Activated T-cell treated with anti-CD3 and anti-CD28 coated beads, Interleukin-2, amount 50 U/mL, for 72 hours (primary cell): ENCODE measurements at regions not wholly inside any gene's neighbourhood (a gene's known extent, or its start where the extent isn't known, plus 50 kb on each side); places are given as distances from the start of the nearest gene placed in this dataset.
"Not testable (repeated sequence)": the region's sequence is repeated elsewhere in the genome, so short reads cannot be mapped to it uniquely, and the experiment has no call there.

ENCODE experiments used
- ATAC-seq, 2 donors: fragments of 150-1000 bp; cut with Tn5 transposase; replicated peaks in 1 of 2; 2 replicates each; pipeline ENCODE4 v1.10.0; 2021; ENCODE audit warnings: moderate library complexity in 2 of 2, mild to moderate bottlenecking in 1 of 2
- DNase-seq, 2 donors: peaks; one replicate each; pipeline ENCODE4 v3.0.0; 2021 to 2022; ENCODE audit warnings: mixed read lengths in 1 of 2
- H3K27ac Mint-ChIP-seq: one replicate; pipeline ENCODE4 v1.8.0; 2022; ENCODE audit warnings: mild to moderate bottlenecking, moderate library complexity, mixed read lengths
- H3K27me3 Mint-ChIP-seq: one replicate; pipeline ENCODE4 v1.8.0; 2022; ENCODE audit warnings: low read depth, mixed read lengths
- H3K36me3 Mint-ChIP-seq, 2 donors: one replicate each; pipeline ENCODE4 v1.8.0; 2022; ENCODE audit warnings: mixed read lengths in 2 of 2, mild to moderate bottlenecking in 1 of 2; ENCODE audit not compliant: insufficient read depth in 2 of 2
- H3K4me1 Mint-ChIP-seq: one replicate; pipeline ENCODE4 v1.8.0; 2022; ENCODE audit warnings: low read depth, mixed read lengths
- H3K4me3 Mint-ChIP-seq, 2 donors: one replicate each; pipeline ENCODE4 v1.8.0; 2022; ENCODE audit warnings: mild to moderate bottlenecking in 2 of 2, mixed read lengths in 2 of 2, moderate library complexity in 2 of 2
- H3K9me3 Mint-ChIP-seq, 2 donors: one replicate each; pipeline ENCODE4 v1.8.0; 2022; ENCODE audit warnings: mixed read lengths in 2 of 2

DNA sequence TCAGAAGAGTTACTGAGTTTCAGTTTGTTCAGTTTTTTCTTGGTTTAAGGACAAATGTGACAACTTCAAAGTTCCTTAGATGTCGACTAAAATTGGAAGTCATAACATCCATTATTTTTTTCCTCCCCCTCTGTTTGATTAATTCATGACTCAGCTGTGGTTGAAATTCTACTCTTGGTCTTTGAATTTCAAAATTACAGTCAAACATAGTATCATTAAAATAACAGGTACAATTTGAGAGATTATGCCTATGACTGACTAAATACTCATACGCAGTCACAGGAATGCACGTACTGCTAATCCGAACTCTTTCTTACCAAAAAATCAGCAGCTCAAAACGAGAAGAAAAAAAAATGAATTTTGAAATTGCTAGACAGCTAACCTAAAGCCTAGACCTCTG, 1434.8 kb downstream of the RAPGEF2 start:
- Mint-ChIP-seq H3K4me1 (no peaks in the 10 kb centered on the region), H3K9me3 (peaks cover 0 to 5% of the 10 kb centered on the region in 2 donors), H3K4me3 (no peak overlapping the region), H3K27ac (no peak overlapping the region), H3K36me3 (no peaks in the 10 kb centered on the region), H3K27me3 (no peaks in the 10 kb centered on the region)
- DNase-seq (no peak), ATAC-seq (no peak)

DNA sequence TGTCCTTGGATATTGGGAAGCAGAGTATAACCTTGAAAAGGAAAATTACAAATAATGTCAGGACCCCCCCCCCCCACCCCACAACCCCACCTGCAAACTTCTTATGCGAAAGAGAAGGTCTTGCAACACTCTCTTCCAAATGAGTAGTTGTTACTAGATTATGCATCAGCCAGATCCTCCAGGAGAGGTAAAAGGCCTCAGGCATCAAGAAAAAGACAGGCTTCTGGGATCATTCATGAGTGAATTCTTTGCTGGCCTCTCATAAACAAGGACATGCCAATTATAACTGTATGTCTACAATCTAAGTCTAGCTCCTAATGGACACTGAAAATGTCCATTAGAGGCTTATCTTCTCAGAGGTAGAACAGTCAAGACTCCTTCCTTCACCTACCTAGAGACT, 1443.3 kb downstream of the RAPGEF2 start:
- no peaks in the 10 kb centered on the region for H3K4me1 Mint-ChIP-seq
- DNase-seq: no peak
- H3K27ac Mint-ChIP-seq: no peak overlapping the region

DNA sequence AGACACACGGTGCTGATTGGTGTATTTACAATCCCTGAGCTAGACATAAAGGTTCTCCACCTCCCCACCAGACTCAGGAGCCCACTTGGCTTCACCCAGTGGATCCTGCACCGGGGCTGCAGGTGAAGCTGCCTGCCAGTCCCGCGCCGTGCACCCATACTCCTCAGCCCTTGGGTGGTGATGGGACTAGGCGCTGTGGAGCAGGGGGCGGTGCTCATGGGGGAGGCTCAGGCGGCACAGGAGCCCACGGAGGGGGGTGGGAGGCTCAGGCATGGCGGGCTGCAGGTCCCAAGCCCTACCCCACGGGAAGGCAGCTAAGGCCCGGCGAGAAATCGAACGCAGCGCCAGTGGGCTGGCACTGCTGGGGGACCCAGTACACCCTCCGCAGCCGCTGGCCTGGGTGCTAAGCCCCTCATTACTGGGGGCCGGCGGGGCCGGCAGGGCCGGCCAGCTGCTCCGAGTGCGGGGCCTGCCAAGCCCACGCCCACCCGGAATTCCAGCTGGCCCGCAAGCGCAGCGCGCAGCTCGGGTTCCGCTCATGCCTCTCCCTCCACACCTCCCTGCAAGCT, 1447.2 kb downstream of the RAPGEF2 start:
- not testable (repeated sequence) for H3K27me3 Mint-ChIP-seq, H3K4me1 Mint-ChIP-seq, H3K36me3 Mint-ChIP-seq, ATAC-seq, H3K27ac Mint-ChIP-seq, H3K4me3 Mint-ChIP-seq, DNase-seq, H3K9me3 Mint-ChIP-seq

More for the DNA sequence above, 1443.3 kb downstream of the RAPGEF2 start:
- Mint-ChIP-seq H3K27me3 (no peaks in the 10 kb centered on the region), H3K4me3 (no peak overlapping the region), H3K36me3 (peaks cover 0 to 3% of the 10 kb centered on the region in 2 donors), H3K9me3 (peaks cover 7 to 8% of the 10 kb centered on the region in 2 donors)
- ATAC-seq: no peak

DNA sequence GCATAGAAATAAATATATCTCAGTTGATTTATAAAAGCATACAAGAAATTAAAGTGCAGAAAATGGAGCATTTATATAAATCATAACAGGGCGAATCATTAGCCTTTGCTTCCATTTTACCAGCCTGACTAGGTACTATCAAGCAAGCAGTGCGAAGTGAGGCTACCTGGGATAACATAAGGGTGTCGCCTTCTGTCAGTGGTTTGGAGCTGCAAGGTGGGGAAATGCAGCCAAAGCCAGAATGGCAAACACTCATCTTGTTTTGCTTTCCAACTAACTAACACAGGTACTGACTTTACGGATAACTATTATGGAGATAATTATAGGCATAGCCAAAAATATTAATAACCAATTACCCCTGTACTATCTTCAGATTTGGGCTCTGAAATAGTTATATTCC, 1459.8 kb downstream of the RAPGEF2 start:
- no peaks in the 10 kb centered on the region for H3K36me3 Mint-ChIP-seq
- H3K4me3 Mint-ChIP-seq: no peak overlapping the region
- H3K27ac Mint-ChIP-seq: no peak overlapping the region
- peaks cover 0 to 3% of the 10 kb centered on the region in 2 donors for H3K9me3 Mint-ChIP-seq
- ATAC-seq (no peak), DNase-seq (no peak)
- no peaks in the 10 kb centered on the region for H3K4me1 Mint-ChIP-seq
- no peaks in the 10 kb centered on the region for H3K27me3 Mint-ChIP-seq

DNA sequence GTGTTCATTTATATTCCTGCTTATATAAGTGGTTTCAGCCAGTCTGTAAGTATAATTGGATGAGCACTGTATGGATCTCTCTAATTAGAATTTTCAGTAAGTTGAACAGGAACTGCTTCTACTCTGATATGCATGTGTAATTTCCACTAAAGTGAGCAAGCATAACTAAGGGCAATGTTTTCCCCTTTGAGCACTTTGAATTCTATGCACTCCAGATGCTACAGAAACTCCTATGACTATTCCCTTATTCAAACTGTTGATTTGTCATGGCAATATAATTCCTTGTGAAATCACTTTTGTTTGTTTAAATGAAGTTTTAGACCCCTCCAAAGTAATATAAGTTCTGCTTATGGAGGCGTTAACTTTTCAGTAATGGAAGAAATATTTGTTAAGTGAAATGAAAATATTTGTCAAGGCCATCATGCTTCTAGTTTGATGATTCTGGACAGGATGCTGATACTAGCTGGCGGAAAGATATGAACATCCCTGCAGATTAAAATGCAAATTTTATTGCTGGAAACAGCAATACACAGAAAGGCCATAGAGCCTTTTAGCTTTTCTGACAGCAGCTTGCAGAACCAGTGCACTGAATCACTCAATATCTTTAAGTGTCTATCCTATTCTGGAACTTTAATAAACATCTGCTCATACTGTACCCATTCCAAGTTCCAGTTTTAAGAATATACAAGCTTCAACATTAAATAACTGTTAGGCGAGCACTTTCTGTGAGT, 1460.8 kb downstream of the RAPGEF2 start:
- H3K4me3 Mint-ChIP-seq: no peak overlapping the region
- no peaks in the 10 kb centered on the region for H3K27me3 Mint-ChIP-seq
- no peaks in the 10 kb centered on the region for H3K4me1 Mint-ChIP-seq
- H3K9me3 Mint-ChIP-seq: peaks cover 0 to 3% of the 10 kb centered on the region in 2 donors
- H3K36me3 Mint-ChIP-seq: no peaks in the 10 kb centered on the region
- DNase-seq (no peak), ATAC-seq (no peak)
- no peak overlapping the region for H3K27ac Mint-ChIP-seq

DNA sequence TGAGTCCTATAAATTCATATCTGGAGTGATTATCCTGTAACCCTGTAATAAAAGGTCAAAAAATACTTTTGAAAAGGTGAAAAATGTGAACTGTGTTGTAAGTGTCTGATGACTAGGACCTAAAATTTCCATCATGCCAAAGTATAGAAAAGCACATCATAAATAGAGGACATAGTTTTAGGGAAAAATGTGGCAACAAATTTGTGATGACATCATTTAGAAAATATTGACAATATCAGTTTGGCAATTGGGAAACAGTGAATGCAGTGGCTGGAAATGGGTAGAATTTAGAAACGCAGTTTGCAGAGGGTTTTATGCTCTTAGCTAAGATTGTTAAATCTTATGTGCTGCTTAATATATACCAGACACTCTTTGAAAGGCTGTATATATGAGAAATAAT, 1464.8 kb downstream of the RAPGEF2 start:
- no peaks in the 10 kb centered on the region for H3K36me3 Mint-ChIP-seq
- no peaks in the 10 kb centered on the region for H3K4me1 Mint-ChIP-seq
- H3K4me3 Mint-ChIP-seq: no peak overlapping the region
- H3K27ac Mint-ChIP-seq: no peak overlapping the region
- ATAC-seq (no peak), DNase-seq (no peak)
- peaks cover 0 to 3% of the 10 kb centered on the region in 2 donors for H3K9me3 Mint-ChIP-seq
- no peaks in the 10 kb centered on the region for H3K27me3 Mint-ChIP-seq

DNA sequence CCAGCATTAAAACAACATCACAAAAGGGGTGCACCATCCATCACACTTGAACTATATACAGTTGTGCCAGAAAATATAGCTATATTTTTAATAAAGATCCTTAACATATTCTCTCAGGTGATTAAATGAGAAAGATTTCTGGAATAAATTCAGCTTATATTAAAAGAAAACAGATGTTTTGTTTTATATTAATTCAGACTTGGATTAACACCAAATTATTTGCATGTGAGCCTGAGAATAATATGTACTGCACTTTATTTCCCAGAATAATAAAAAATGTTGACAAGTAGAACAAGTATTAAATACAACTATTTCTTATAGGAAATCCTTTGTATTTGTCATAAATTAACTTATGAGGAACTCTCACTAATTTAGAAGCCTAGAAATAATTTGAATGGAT, 1467.4 kb downstream of the RAPGEF2 start:
- no peaks in the 10 kb centered on the region for H3K36me3 Mint-ChIP-seq
- H3K4me3 Mint-ChIP-seq: no peak overlapping the region
- no peaks in the 10 kb centered on the region for H3K27me3 Mint-ChIP-seq
- no peak for DNase-seq
- H3K4me1 Mint-ChIP-seq: no peaks in the 10 kb centered on the region
- H3K9me3 Mint-ChIP-seq: peaks cover 0 to 3% of the 10 kb centered on the region in 2 donors
- H3K27ac Mint-ChIP-seq: no peak overlapping the region
- ATAC-seq: no peak

DNA sequence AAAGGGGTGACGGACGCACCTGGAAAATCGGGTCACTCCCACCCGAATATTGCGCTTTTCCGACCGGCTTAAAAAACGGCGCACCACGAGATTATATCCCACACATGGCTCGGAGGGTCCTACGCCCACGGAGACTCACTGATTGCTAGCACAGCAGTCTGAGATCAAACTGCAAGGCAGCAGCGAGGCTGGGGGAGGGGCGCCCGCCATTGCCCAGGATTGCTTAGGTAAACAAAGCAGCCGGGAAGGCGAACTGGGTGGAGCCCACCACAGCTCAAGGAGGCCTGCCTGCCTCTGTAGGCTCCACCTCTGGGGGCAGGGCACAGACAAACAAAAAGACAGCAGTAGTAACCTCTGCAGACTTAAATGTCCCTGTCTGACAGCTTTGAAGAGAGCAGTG, 1471.4 kb downstream of the RAPGEF2 start:
- ATAC-seq, H3K4me1 Mint-ChIP-seq, H3K9me3 Mint-ChIP-seq, H3K27me3 Mint-ChIP-seq, DNase-seq, H3K4me3 Mint-ChIP-seq, H3K27ac Mint-ChIP-seq, H3K36me3 Mint-ChIP-seq: not testable (repeated sequence)

DNA sequence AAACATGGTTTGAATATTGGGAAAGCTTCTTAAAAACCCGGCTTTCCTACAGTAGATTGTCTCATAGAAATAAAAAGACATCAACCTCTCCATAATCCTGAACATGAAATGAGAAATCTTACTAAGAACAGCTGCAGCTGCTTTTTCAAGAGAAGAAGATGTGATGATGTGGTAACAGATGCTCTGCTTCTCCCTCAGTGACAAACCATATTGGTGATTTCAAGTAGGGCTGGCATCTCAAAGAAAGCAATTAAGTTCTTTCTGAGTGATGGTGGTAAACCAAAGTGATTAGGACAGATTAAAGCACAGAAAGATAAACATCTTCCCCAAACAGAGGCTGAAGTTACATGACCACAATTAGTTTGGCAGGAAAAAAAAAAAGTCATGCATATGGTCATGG, 1477.7 kb downstream of the RAPGEF2 start:
- Mint-ChIP-seq H3K4me1 (no peaks in the 10 kb centered on the region), H3K36me3 (peaks cover 0 to under 1% of the 10 kb centered on the region in 2 donors), H3K9me3 (peaks cover 4 to 6% of the 10 kb centered on the region in 2 donors), H3K4me3 (no peak overlapping the region), H3K27ac (no peak overlapping the region), H3K27me3 (no peaks in the 10 kb centered on the region)
- no peak for DNase-seq
- ATAC-seq: no peak

DNA sequence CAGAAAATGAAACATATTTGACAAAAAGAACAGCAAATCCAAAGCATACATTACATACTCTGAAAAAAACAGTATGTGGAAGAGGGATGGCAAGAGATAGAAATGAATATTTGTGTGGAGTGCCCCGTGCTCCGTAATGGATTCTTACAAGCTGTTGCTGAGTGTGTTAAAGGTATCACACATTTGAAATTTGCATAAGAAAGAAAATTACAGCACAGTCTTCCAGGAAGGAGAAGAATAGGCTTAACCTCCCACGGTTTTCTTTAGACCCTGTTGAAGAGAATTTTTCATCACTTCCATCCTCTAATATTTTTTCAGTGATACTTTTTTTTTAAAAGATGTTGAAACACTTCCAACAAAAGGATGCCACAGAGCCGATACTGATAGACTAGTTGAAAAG, 1489.4 kb downstream of the RAPGEF2 start:
- Mint-ChIP-seq H3K4me3 (no peak overlapping the region), H3K9me3 (peaks cover 4 to 16% of the 10 kb centered on the region in 2 donors), H3K4me1 (no peaks in the 10 kb centered on the region), H3K27me3 (no peaks in the 10 kb centered on the region), H3K27ac (no peak overlapping the region), H3K36me3 (no peaks in the 10 kb centered on the region)
- DNase-seq: no peak
- ATAC-seq: no peak

DNA sequence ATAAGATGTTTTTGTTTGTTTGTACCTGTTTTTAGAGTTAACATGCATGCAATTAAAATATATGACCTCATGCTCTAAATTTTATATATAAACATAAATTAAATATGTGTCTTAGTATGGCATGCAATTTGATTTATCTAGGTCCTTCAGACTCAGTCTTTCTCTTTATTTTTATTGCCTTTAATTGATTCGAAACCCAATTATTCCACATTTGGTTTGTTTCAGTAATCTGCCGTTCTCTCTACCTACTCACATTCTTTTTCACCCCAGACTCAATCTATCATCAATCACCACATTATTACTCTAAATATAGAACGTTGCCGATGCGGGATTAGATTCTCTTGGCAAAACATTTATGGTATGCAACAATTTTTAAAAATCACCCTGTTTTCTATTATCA, 1492.8 kb downstream of the RAPGEF2 start:
- Mint-ChIP-seq H3K27ac (no peak overlapping the region), H3K4me1 (no peaks in the 10 kb centered on the region), H3K36me3 (no peaks in the 10 kb centered on the region), H3K27me3 (no peaks in the 10 kb centered on the region), H3K4me3 (no peak overlapping the region), H3K9me3 (peaks cover 7 to 14% of the 10 kb centered on the region in 2 donors)
- ATAC-seq (no peak), DNase-seq (no peak)

DNA sequence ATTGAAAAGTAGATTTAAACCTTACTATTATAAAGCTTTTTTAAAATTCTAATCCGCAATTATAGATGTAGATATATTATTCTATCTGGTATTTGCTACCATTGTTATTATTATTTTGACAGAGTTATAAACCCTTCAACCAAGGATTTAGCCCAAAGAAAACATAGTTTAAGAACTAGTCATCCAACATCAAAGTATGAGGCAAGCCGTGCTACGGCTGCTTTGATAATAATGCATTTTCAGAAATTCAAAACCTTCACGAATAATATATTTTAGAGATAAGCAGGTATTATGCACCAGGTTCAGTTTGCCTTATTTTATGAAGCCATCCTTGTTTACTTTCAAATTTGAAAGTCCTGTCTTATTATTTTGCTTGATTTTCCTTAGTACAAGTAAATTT, 1501.7 kb downstream of the RAPGEF2 start:
- DNase-seq (no peak), ATAC-seq (no peak)
- H3K27me3 Mint-ChIP-seq: no peaks in the 10 kb centered on the region
- H3K4me3 Mint-ChIP-seq: no peak overlapping the region
- no peaks in the 10 kb centered on the region for H3K4me1 Mint-ChIP-seq
- no peaks in the 10 kb centered on the region for H3K36me3 Mint-ChIP-seq
- H3K27ac Mint-ChIP-seq: no peak overlapping the region
- H3K9me3 Mint-ChIP-seq: peaks cover 7 to 17% of the 10 kb centered on the region in 2 donors

DNA sequence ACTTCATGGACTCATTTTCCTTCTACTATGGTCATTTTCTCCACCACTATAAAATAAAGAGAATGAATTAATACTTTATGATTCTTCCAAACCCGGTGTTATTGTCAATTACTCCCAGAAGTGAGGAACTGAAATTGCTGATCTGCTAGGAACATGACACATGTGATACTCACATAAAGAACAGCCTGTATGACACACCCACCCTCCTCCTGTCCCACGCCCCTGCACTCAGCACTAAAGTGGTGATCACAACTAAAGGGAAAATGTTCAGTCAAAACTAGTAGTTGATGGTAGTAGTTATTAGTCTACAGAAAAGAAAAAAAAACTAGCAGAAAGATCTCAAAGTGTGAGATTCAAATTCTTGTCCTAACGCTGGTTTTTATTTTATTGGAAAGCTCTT, 1508.3 kb downstream of the RAPGEF2 start:
- no peaks in the 10 kb centered on the region for H3K27me3 Mint-ChIP-seq
- ATAC-seq: no peak
- no peaks in the 10 kb centered on the region for H3K4me1 Mint-ChIP-seq
- no peak for DNase-seq
- no peak overlapping the region for H3K4me3 Mint-ChIP-seq
- no peak overlapping the region for H3K27ac Mint-ChIP-seq
- H3K9me3 Mint-ChIP-seq: peaks cover 9 to 11% of the 10 kb centered on the region in 2 donors
- H3K36me3 Mint-ChIP-seq: peaks cover 0 to 2% of the 10 kb centered on the region in 2 donors

DNA sequence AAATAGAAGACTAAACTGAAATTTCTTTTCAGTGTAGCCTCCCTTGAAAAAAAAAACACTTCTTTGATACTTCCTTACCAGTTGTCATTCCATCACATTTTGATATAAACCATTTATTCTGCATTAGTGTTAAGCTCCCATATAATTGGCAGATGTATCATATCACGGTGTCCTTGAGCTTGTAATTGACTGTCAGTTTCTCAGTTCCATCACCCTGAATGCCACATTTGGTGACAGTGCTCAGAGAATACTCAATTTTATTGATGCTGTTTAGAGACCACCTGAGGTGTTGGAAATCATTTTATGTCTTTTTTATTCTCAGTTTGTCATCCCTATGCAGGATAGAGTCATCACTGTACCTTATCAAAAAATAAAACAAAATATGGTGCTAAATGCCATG, 1528.2 kb downstream of the RAPGEF2 start:
- Mint-ChIP-seq H3K36me3 (no peaks in the 10 kb centered on the region), H3K27ac (no peak overlapping the region), H3K4me1 (no peaks in the 10 kb centered on the region), H3K27me3 (no peaks in the 10 kb centered on the region), H3K9me3 (peaks cover 5 to 7% of the 10 kb centered on the region in 2 donors), H3K4me3 (no peak overlapping the region)
- DNase-seq (no peak), ATAC-seq (no peak)
